Chondrocyte (in vitro differentiated cells): ENCODE measurements at regions not wholly inside any gene's neighbourhood (a gene's known extent, or its start where the extent isn't known, plus 50 kb on each side); places are given as distances from the start of the nearest gene placed in this dataset.

ENCODE experiments used
- DNase-seq: peaks from one replicate; pipeline ENCODE4 v3.0.0; 2021; ENCODE audit warnings: mixed read lengths, low spot score
- H3K27ac Mint-ChIP-seq: one replicate; pipeline ENCODE4 v1.8.0; 2021; ENCODE audit warnings: mild to moderate bottlenecking, moderate library complexity, mixed read lengths; ENCODE audit not compliant: unreplicated experiment
- H3K27me3 Mint-ChIP-seq: 2 replicates; pipeline ENCODE4 v1.8.0; 2021; ENCODE audit warnings: low read depth, mixed read lengths
- H3K36me3 Mint-ChIP-seq: 2 replicates; pipeline ENCODE4 v1.8.0; 2021; ENCODE audit warnings: low read depth, mixed read lengths
- H3K4me1 Mint-ChIP-seq: 2 replicates; pipeline ENCODE4 v1.8.0; 2021; ENCODE audit warnings: low read depth, mild to moderate bottlenecking, mixed read lengths
- H3K4me3 Mint-ChIP-seq: one replicate; pipeline ENCODE4 v1.8.0; 2021; ENCODE audit warnings: mild to moderate bottlenecking, moderate library complexity, mixed read lengths; ENCODE audit not compliant: unreplicated experiment
- H3K9me3 Mint-ChIP-seq: 2 replicates; pipeline ENCODE4 v1.8.0; 2021; ENCODE audit warnings: low read depth, mixed read lengths
- TF ChIP-seq, protein P1 (sequence below): fragments of 200-600 bp; sonication (generic); IDR thresholded peaks from 2 replicates; pipeline ENCODE4 v1.5.0; 2021; ENCODE audit warnings: antibody characterized with exemption, mild to moderate bottlenecking, moderate library complexity

GRCh38 chr4:124183926-124184325 lies 528.6 kb downstream of the ANKRD50 start:
- H3K27me3 Mint-ChIP-seq, result no peaks in the 10 kb centered on the region
- no peak for DNase-seq
- no peak overlapping the region for H3K4me3 Mint-ChIP-seq
- TF ChIP-seq, protein P1, sequence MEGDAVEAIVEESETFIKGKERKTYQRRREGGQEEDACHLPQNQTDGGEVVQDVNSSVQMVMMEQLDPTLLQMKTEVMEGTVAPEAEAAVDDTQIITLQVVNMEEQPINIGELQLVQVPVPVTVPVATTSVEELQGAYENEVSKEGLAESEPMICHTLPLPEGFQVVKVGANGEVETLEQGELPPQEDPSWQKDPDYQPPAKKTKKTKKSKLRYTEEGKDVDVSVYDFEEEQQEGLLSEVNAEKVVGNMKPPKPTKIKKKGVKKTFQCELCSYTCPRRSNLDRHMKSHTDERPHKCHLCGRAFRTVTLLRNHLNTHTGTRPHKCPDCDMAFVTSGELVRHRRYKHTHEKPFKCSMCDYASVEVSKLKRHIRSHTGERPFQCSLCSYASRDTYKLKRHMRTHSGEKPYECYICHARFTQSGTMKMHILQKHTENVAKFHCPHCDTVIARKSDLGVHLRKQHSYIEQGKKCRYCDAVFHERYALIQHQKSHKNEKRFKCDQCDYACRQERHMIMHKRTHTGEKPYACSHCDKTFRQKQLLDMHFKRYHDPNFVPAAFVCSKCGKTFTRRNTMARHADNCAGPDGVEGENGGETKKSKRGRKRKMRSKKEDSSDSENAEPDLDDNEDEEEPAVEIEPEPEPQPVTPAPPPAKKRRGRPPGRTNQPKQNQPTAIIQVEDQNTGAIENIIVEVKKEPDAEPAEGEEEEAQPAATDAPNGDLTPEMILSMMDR, result no peak
- peaks cover 29% of the 10 kb centered on the region for H3K4me1 Mint-ChIP-seq
- no peak overlapping the region for H3K27ac Mint-ChIP-seq
- H3K9me3 Mint-ChIP-seq, result peaks cover 2% of the 10 kb centered on the region
- H3K36me3 Mint-ChIP-seq, result no peaks in the 10 kb centered on the region

DNA sequence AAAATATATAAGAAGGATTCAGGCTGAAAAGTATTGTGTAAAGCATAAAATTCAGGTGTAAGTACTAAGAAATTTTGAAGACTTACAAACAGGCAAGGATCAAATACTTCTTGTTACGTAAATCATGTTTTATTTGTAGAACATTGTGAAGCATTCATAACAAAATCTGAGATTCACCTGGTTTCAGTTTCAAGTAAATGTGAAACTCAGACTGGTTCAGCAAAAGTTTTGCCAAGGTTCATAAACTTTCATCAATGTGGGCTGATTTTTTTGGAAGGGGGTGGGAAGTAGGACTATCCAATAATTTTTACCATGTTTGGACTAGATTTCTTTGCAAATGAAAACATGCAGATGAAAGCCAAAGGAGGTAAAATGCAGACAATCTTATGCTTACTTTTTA lies 527.7 kb downstream of the ANKRD50 start:
- TF ChIP-seq, protein P1, result no peak
- H3K9me3 Mint-ChIP-seq, result peaks cover 2% of the 10 kb centered on the region
- H3K4me3 Mint-ChIP-seq, result no peak overlapping the region
- no peak overlapping the region for H3K27ac Mint-ChIP-seq
- no peak for DNase-seq
- H3K4me1 Mint-ChIP-seq, result peaks cover 26% of the 10 kb centered on the region
- no peaks in the 10 kb centered on the region for H3K27me3 Mint-ChIP-seq
- no peaks in the 10 kb centered on the region for H3K36me3 Mint-ChIP-seq

DNA sequence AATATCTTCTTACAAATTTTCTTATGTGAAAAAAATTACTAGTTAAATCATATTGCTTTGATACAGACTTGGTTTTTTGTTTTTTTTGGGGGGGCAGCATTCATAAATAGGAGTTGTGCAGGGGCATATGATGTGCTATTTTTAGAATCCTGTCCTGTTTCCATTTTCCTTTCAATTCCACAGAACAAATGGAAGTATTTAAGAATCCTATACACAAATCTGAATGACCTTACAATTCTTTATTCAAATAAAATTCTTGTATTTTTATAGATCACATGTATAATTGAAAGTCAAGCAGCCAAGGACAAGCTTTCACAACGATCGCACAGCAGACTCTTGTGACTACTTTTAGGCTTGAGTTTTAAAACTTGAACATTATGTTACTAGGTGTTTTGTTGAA lies 523.9 kb downstream of the ANKRD50 start:
- TF ChIP-seq, protein P1, result no peak
- no peak for DNase-seq

GRCh38 chr4:124189545-124189944 lies 523.0 kb downstream of the ANKRD50 start:
- H3K4me3 Mint-ChIP-seq, result no peak overlapping the region
- H3K27me3 Mint-ChIP-seq, result no peaks in the 10 kb centered on the region
- H3K27ac Mint-ChIP-seq, result no peak overlapping the region
- peaks cover 22% of the 10 kb centered on the region for H3K9me3 Mint-ChIP-seq
- no peak for DNase-seq
- H3K36me3 Mint-ChIP-seq, result peaks cover 2% of the 10 kb centered on the region
- TF ChIP-seq, protein P1, result no peak
- H3K4me1 Mint-ChIP-seq, result peaks cover 16% of the 10 kb centered on the region

More for the DNA sequence above, 523.9 kb downstream of the ANKRD50 start:
- H3K27ac Mint-ChIP-seq, result no peak overlapping the region
- no peak overlapping the region for H3K4me3 Mint-ChIP-seq
- peaks cover 15% of the 10 kb centered on the region for H3K9me3 Mint-ChIP-seq
- H3K36me3 Mint-ChIP-seq, result peaks cover 2% of the 10 kb centered on the region
- H3K4me1 Mint-ChIP-seq, result peaks cover 16% of the 10 kb centered on the region
- no peaks in the 10 kb centered on the region for H3K27me3 Mint-ChIP-seq

- no peak overlapping the region for H3K4me3 Mint-ChIP-seq
- DNase-seq, result no peak
- H3K36me3 Mint-ChIP-seq, result peaks cover 6% of the 10 kb centered on the region
- TF ChIP-seq, protein P1, result no peak
- no peak overlapping the region for H3K27ac Mint-ChIP-seq
- H3K27me3 Mint-ChIP-seq, result no peaks in the 10 kb centered on the region
- peaks cover 16% of the 10 kb centered on the region for H3K4me1 Mint-ChIP-seq
- peaks cover 26% of the 10 kb centered on the region for H3K9me3 Mint-ChIP-seq
Observed at GRCh38 chr4:124191329-124191728, 521.2 kb downstream of the ANKRD50 start.
